K562 (cell line): ENCODE measurements at regions not wholly inside any gene's neighbourhood (a gene's known extent, or its start where the extent isn't known, plus 50 kb on each side); places are given as distances from the start of the nearest gene placed in this dataset.

Experiments
- ATAC-seq: fragments of 200-7000 bp; cut with Tn5 transposase; 3 replicates; pipeline ENCODE4 v1.9.1; 2020; ENCODE audit warnings: moderate library complexity
- BruUV-seq: library from RNA; stranded (reverse); fragments of 400-500 nt; replicated peaks from 2 replicates; lab custom pipeline; 2021; lab: Mats Ljungman, UMichigan
- CTCF ChIA-PET: fragments of 300-600 bp; formaldehyde crosslinking; extraction: SDS; loops from one replicate; lab custom pipeline; 2021; ENCODE audit warnings: low intra/inter-chr PET ratio; lab: Yijun Ruan, JAX
- POLR2A ChIA-PET: fragments of 300-600, 350-650 bp; sonication (Branson Sonifier 250); formaldehyde crosslinking; extraction: SDS; loops from one replicate; lab custom pipeline; 2021; ENCODE audit warnings: antibody characterized with exemption, inconsistent platforms; lab: Yijun Ruan, JAX
- DNase-seq, 4 experiments: peaks; one replicate each; pipeline versions ENCODE4 v3.0.0 to v3.0.0-alpha.2; 2011 to 2018; ENCODE audit warnings: low spot score in 3 of 4, mixed read lengths in 3 of 4; ENCODE audit errors: extremely low read depth in 1 of 4
- FAIRE-seq: peaks from 2 replicates; lab custom pipeline; 2011; peaks lifted over from hg19 to GRCh38; lab: Jason Lieb, UNC
- H2AFZ ChIP-seq: 2 replicates; pipeline ENCODE4 v1.6.0; 2011; ENCODE audit warnings: low read depth, low read length, control low read depth, inconsistent platforms
- H3K27ac ChIP-seq: fragments of 200-600 bp; 3 replicates; pipeline ENCODE4 v1.8.0; 2011; ENCODE audit warnings: low read depth, mild to moderate bottlenecking, control low read depth, inconsistent platforms, low read length, moderate library complexity, mixed read lengths; ENCODE audit errors: extremely low read depth
- H3K27me3 ChIP-seq, 2 experiments: fragments of 300-600 bp in 1 of 2; 2 replicates in 1 of 2; 3 replicates in 1 of 2; pipeline versions ENCODE4 v1.6.0 to v1.8.0; 2011; ENCODE audit warnings: inconsistent platforms in 2 of 2, low read length in 2 of 2, mild to moderate bottlenecking in 1 of 2, mixed read lengths in 1 of 2, moderate library complexity in 1 of 2; ENCODE audit not compliant: control insufficient read depth in 2 of 2, insufficient read depth in 2 of 2
- H3K36me3 ChIP-seq: fragments of 300-600 bp; 3 replicates; pipeline ENCODE4 v1.8.0; 2011; ENCODE audit warnings: mild to moderate bottlenecking, low read length, inconsistent platforms; ENCODE audit not compliant: control insufficient read depth, insufficient read depth
- H3K4me1 ChIP-seq, 2 experiments: fragments of 200-600 bp in 1 of 2; replicated peaks in 1 of 2; 2 replicates in 1 of 2; 3 replicates in 1 of 2; pipeline versions ENCODE4 v1.5.1 to v1.8.0; 2011; ENCODE audit warnings: inconsistent platforms in 2 of 2, low read length in 2 of 2, mild to moderate bottlenecking in 1 of 2, mixed read lengths in 1 of 2, moderate library complexity in 1 of 2; ENCODE audit not compliant: control insufficient read depth in 2 of 2, insufficient read depth in 2 of 2
- H3K4me2 ChIP-seq: 2 replicates; pipeline ENCODE4 v1.6.1; 2011; ENCODE audit warnings: low read length, control low read depth, inconsistent platforms, mixed read lengths; ENCODE audit not compliant: insufficient read depth
- H3K4me3 ChIP-seq: fragments of 200-600 bp; sonication (generic), shearing (Covaris generic); 2 replicates; pipeline ENCODE4 v1.5.1; 2016; ENCODE audit warnings: control low read depth, inconsistent platforms
- H3K79me2 ChIP-seq: fragments of 200-600 bp; 3 replicates; pipeline ENCODE4 v1.8.0; 2011; ENCODE audit warnings: low read length, inconsistent platforms; ENCODE audit not compliant: control insufficient read depth, insufficient read depth
- H3K9ac ChIP-seq, 2 experiments: 2 replicates each; pipeline versions ENCODE4 v1.6.0 to v1.6.1; 2011; ENCODE audit warnings: low read depth in 2 of 2, low read length in 2 of 2, control low read depth in 1 of 2, inconsistent platforms in 1 of 2, mild to moderate bottlenecking in 1 of 2, mixed read lengths in 1 of 2; ENCODE audit not compliant: insufficient read depth in 1 of 2
- H3K9me1 ChIP-seq: one replicate; pipeline ENCODE4 v1.6.0; 2011; ENCODE audit warnings: inconsistent platforms, mild to moderate bottlenecking, low read length, moderate library complexity; ENCODE audit not compliant: control insufficient read depth, insufficient read depth
- H3K9me3 ChIP-seq: replicated peaks from 2 replicates; pipeline ENCODE4 v1.5.1; 2011; ENCODE audit warnings: low read depth, low read length, inconsistent platforms; ENCODE audit not compliant: control insufficient read depth, insufficient read depth
- H4K20me1 ChIP-seq: replicated peaks from 2 replicates; pipeline ENCODE4 v1.6.1; 2011; ENCODE audit warnings: low read length, inconsistent platforms, mixed read lengths; ENCODE audit not compliant: control insufficient read depth, insufficient read depth
- BDP1 ChIP-seq: IDR thresholded peaks from 3 replicates; pipeline ENCODE4 v1.6.1; 2011; ENCODE audit not compliant: insufficient read length, insufficient read depth
- GABPA ChIP-seq: fragments of 200-800 bp; sonication (Bioruptor generic); conservative IDR thresholded peaks from 2 replicates; pipeline ENCODE4 v1.6.1; 2016; ENCODE audit warnings: low read depth, missing genetic modification characterization, missing compliant biosample characterization
- RUNX1 ChIP-seq: sonication (generic); IDR thresholded peaks from 2 replicates; pipeline ENCODE4 v1.6.1; 2016; ENCODE audit warnings: antibody characterized with exemption, low read depth
- SIRT6 ChIP-seq: IDR thresholded peaks from one replicate; pipeline ENCODE4 v1.6.1; 2012; ENCODE audit warnings: low read depth, mild to moderate bottlenecking, control low read depth, inconsistent platforms, low read length, moderate library complexity
- XRCC3 ChIP-seq: fragments of 450-650 bp; IDR thresholded peaks from 2 replicates; pipeline ENCODE4 v1.6.1; 2017; ENCODE audit warnings: mild to moderate bottlenecking, moderate library complexity
- ZNF184 ChIP-seq: sonication (generic); formaldehyde crosslinking; IDR thresholded peaks from 2 replicates; pipeline ENCODE4 v1.5.0; 2020; ENCODE audit warnings: missing genetic modification reagents
- ZNF512 ChIP-seq: IDR thresholded peaks from 2 replicates; pipeline ENCODE4 v1.6.1; 2016; ENCODE audit warnings: missing genetic modification characterization, missing compliant biosample characterization
- WGBS: fragments of 100-300 bp; shearing (Covaris generic); methylation state at CpG from one replicate; pipeline ENCODE4 v1.1.6; 2016; ENCODE audit warnings: low coverage, mixed read lengths; ENCODE audit not compliant: insufficient coverage; ENCODE audit errors: missing lambda C conversion rate; 5-methylcytosine and 5-hydroxymethylcytosine counted together
- in situ Hi-C: fragments of 300-500 bp; cut with MboI; formaldehyde crosslinking; loops from 4 replicates; pipeline ENCODE4 v1.15.0; 2018; ENCODE audit warnings: inconsistent platforms, mixed read lengths
- intact Hi-C: fragments of 100-400 bp; cut with micrococcal nuclease; formaldehyde crosslinking; loops from 2 replicates; pipeline ENCODE4 v1.14.2; 2022
- TF ChIP-seq, protein P1 (sequence below): sonication (generic); formaldehyde crosslinking; IDR thresholded peaks from 2 replicates; pipeline ENCODE4 v1.8.0; 2022; ENCODE audit warnings: mild to moderate bottlenecking, missing genetic modification reagents

DNA sequence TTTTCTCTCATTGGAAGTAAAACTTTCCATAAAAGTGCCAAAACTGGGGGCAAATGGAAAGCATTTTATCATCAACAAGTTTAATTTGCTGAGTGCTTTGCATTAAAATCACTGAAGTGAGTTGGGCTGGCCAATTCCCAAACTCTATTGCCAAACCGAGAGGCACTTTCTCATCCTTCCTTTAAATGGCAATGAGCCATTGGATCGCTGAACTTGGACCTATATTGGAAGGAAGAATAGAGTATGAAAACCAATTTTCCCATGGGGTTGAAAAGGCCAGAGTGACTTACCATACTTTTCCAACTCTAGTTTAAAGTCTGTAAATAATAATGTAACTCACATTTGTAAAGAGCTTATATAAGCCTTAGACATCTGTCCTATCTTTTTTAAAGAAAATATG is 189.1 kb upstream of the C1orf87 start:
- no peak overlapping the region for H3K4me3 ChIP-seq
- no peak overlapping the region for H2AFZ ChIP-seq
- intact Hi-C loops (no loop called here), in situ Hi-C loops (no loop called here)
- no peak overlapping the region for H3K27ac ChIP-seq
- H4K20me1 ChIP-seq, result no peaks in the 10 kb centered on the region
- no peak overlapping the region for H3K9ac ChIP-seq
- no peaks in the 10 kb centered on the region for H3K27me3 ChIP-seq
- ChIA-PET CTCF (no interaction called here), POLR2A (interaction anchor here (0.7 kb wide), 1 partner anchor 191 kb away, joined by 3 read pairs; no protein-coding TSS in a partner anchor)
- FAIRE-seq, result no peak
- TF ChIP-seq XRCC3 (no peak), SIRT6 (no peak), GABPA (no peak), RUNX1 (no peak), ZNF184 (no peak), BDP1 (no peak), ZNF512 (tag) (no peak)
- TF ChIP-seq, protein P1, sequence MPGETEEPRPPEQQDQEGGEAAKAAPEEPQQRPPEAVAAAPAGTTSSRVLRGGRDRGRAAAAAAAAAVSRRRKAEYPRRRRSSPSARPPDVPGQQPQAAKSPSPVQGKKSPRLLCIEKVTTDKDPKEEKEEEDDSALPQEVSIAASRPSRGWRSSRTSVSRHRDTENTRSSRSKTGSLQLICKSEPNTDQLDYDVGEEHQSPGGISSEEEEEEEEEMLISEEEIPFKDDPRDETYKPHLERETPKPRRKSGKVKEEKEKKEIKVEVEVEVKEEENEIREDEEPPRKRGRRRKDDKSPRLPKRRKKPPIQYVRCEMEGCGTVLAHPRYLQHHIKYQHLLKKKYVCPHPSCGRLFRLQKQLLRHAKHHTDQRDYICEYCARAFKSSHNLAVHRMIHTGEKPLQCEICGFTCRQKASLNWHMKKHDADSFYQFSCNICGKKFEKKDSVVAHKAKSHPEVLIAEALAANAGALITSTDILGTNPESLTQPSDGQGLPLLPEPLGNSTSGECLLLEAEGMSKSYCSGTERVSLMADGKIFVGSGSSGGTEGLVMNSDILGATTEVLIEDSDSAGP (CRISPR knock-in tag), result no peak
- BruUV-seq, result no TSS peak
- H3K4me1 ChIP-seq, result no peaks in the 10 kb centered on the region
- H3K4me2 ChIP-seq, result no peak overlapping the region
- no peaks in the 10 kb centered on the region for H3K36me3 ChIP-seq
- no peak for DNase-seq
- no peaks in the 10 kb centered on the region for H3K9me3 ChIP-seq
- no peaks in the 10 kb centered on the region for H3K9me1 ChIP-seq
- no peaks in the 10 kb centered on the region for H3K79me2 ChIP-seq
- 0% methylated on average over 2 of the region's 2 CpGs for WGBS
- ATAC-seq, result no peak
